Choroid plexus epithelial cell (primary cell): ENCODE measurements at regions not wholly inside any gene's neighbourhood (a gene's known extent, or its start where the extent isn't known, plus 50 kb on each side); places are given as distances from the start of the nearest gene placed in this dataset.

Experiments
- DNase-seq: peaks from one replicate; pipeline ENCODE4 v3.0.0-alpha.2; 2010; ENCODE audit warnings: low read depth
- H3K4me3 ChIP-seq: 2 replicates; pipeline ENCODE4 v1.5.1; 2011; ENCODE audit warnings: low read depth, mild to moderate bottlenecking, control low read depth, low read length, moderate library complexity
- CTCF ChIP-seq: conservative IDR thresholded peaks from 2 replicates; pipeline ENCODE4 v1.5.1; 2011; ENCODE audit warnings: low read depth, mild to moderate bottlenecking, control low read depth, inconsistent platforms, low read length, moderate library complexity

- DNase-seq: no peak
- no peak overlapping the region for H3K4me3 ChIP-seq
- no peak for TF ChIP-seq CTCF
These were observed 191.2 kb downstream of the MANEA start for GRCh38 chr6:95768539-95768938.

GRCh38 chr6:95777338-95777737, 200.0 kb downstream of the MANEA start:
- DNase-seq: no peak
- H3K4me3 ChIP-seq: no peak overlapping the region
- TF ChIP-seq CTCF: no peak

GRCh38 chr6:95780037-95780436, 202.7 kb downstream of the MANEA start:
- TF ChIP-seq CTCF: no peak
- H3K4me3 ChIP-seq: no peak overlapping the region
- DNase-seq: no peak

GRCh38 chr6:95784019-95784418, 206.7 kb downstream of the MANEA start:
- no peak for DNase-seq
- TF ChIP-seq CTCF: no peak
- no peak overlapping the region for H3K4me3 ChIP-seq

- no peak for DNase-seq
- no peak overlapping the region for H3K4me3 ChIP-seq
- no peak for TF ChIP-seq CTCF
These were observed 207.5 kb downstream of the MANEA start for GRCh38 chr6:95784869-95785268.

- H3K4me3 ChIP-seq: no peak overlapping the region
- TF ChIP-seq CTCF: no peak
- no peak for DNase-seq
These were observed 208.4 kb downstream of the MANEA start for GRCh38 chr6:95785785-95786184.

GRCh38 chr6:95786802-95787201, 209.5 kb downstream of the MANEA start:
- DNase-seq: no peak
- no peak overlapping the region for H3K4me3 ChIP-seq
- TF ChIP-seq CTCF: no peak
